ENCODE measurements at regions not wholly inside any gene's neighbourhood (a gene's known extent, or its start where the extent isn't known, plus 50 kb on each side); places are given as distances from the start of the nearest gene placed in this dataset.

DNA sequence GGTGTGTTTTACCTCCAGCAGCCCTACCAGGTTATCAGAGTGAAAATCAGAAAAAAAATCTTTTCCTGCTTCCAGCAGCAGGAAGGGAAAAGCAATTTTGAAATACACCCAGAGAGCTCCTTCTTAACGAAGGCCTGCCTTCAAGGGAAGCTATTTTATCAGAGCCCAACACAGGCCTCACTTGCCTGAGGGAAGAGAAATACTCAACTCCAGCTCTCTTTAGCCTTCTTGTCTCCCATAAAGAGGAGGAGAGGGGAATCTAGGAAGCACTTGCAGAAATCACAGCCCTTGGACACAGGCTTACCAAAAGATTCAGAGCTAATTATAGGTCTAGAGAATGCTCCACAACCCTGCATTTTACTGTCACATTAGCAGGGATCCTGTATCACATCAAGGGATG lies 896.1 kb upstream of the CNTNAP5 start:
- H3K4me3 Mint-ChIP-seq: no peak overlapping the region
- H3K27ac Mint-ChIP-seq: no peak overlapping the region
- H3K36me3 Mint-ChIP-seq: peaks cover 0 to 5% (median 0%) of the 10 kb centered on the region in 3 donors
- peaks cover 0 to 31% (median 12%) of the 10 kb centered on the region in 9 donors for H3K9me3 Mint-ChIP-seq
- no peaks in the 10 kb centered on the region for H3K4me1 Mint-ChIP-seq
- ATAC-seq: no peak
- H3K27me3 Mint-ChIP-seq: no peaks in the 10 kb centered on the region
- DNase-seq: no peak
- POLR2A ChIA-PET: no interaction called here

DNA sequence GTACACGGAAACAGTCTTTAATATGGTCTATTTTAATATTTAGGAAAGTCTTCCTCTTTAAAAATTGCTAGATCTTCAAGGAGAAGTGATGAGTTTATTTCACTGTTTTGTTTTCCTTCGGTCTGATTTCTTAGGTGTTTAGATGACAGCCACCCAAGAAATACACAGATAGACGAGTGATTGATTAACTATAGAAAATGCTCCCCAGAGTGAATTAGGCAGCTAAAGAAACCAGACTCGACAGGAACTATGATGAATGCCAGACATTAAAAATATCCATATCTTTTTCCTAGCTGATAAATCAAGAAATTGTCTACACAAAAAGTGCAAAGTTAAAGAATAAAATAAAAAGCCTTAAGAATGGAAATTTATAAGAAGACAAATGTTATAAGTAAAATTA lies 888.7 kb upstream of the CNTNAP5 start:
- POLR2A ChIA-PET: no interaction called here
- Mint-ChIP-seq H3K36me3 (peaks cover 0 to 2% (median 0%) of the 10 kb centered on the region in 3 donors), H3K4me1 (no peaks in the 10 kb centered on the region), H3K9me3 (peaks cover 5 to 38% (median 20%) of the 10 kb centered on the region in 9 donors), H3K27me3 (no peaks in the 10 kb centered on the region), H3K4me3 (no peak overlapping the region), H3K27ac (no peak overlapping the region)
- DNase-seq (no peak), ATAC-seq (no peak)

DNA sequence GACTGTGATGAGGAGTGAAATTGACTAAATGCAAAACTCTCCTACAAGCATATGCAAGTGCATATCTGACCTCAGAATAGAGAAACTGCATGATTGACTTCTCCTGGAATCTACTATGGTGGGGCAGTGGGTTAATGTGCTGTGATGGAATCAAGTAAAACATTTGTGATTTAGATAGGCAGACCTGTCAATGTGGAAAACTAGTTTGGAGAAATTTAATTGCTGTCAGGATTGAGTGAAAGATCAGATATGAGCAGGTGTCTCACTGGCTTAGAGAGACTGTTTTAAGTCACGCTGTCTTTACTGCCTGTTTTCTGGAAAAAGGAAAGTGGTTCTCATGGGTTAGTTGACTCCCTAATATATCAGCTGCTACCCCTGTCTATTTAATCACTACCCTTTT lies 881.0 kb upstream of the CNTNAP5 start:
- H3K27me3 Mint-ChIP-seq: no peaks in the 10 kb centered on the region
- POLR2A ChIA-PET: no interaction called here
- ATAC-seq: no peak

DNA sequence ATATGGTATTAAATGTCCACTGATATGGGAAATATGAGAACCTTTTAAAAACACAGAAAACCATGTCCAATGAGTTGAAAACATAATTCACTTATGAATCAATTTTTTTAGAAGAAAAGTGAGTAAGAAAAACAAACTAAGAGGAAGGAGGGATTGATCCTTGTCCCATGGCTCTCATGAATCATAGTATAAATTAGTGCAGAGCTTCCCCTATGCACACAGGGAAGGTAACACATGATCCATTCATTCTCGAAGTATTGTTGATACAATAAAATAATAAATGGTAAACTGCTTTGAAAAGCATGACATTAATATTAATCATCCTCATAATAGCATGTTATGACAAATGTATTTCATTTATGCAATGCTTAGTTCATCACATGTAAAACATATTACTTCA lies 872.0 kb upstream of the CNTNAP5 start:
- no peak overlapping the region for H3K4me3 Mint-ChIP-seq
- H3K4me1 Mint-ChIP-seq: no peaks in the 10 kb centered on the region
- H3K27me3 Mint-ChIP-seq: no peaks in the 10 kb centered on the region
- ATAC-seq (no peak), DNase-seq (no peak)
- POLR2A ChIA-PET: no interaction called here
- peaks cover 2 to 25% (median 4%) of the 10 kb centered on the region in 9 donors for H3K9me3 Mint-ChIP-seq
- H3K27ac Mint-ChIP-seq: no peak overlapping the region
- H3K36me3 Mint-ChIP-seq: no peaks in the 10 kb centered on the region

More for the DNA sequence above, 881.0 kb upstream of the CNTNAP5 start:
- peaks cover 3 to 25% (median 19%) of the 10 kb centered on the region in 9 donors for H3K9me3 Mint-ChIP-seq
- DNase-seq: no peak
- no peak overlapping the region for H3K27ac Mint-ChIP-seq
- H3K36me3 Mint-ChIP-seq: no peaks in the 10 kb centered on the region
- H3K4me1 Mint-ChIP-seq: no peaks in the 10 kb centered on the region
- no peak overlapping the region for H3K4me3 Mint-ChIP-seq

DNA sequence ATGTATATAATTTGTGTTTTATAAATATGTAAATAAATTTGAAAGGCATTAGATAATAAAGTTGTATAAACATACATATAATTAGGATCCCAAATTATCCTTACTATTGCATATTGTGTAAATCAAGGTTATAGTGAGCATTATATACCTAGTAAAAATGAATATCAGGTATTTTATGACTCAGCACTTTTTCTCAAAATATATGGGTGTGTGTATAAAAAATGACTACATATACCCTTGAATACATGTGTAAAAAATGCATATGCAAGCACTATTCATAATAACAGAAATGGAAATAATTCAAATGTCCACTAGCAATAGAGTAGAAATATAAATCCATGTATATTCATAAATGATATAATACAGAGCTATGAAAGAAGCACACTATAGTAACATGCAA lies 870.9 kb upstream of the CNTNAP5 start:
- Mint-ChIP-seq H3K27me3 (no peaks in the 10 kb centered on the region), H3K4me3 (no peak overlapping the region), H3K36me3 (no peaks in the 10 kb centered on the region), H3K4me1 (no peaks in the 10 kb centered on the region), H3K9me3 (peaks cover 2 to 17% (median 8%) of the 10 kb centered on the region in 9 donors), H3K27ac (no peak overlapping the region)
- ATAC-seq (no peak), DNase-seq (no peak)
- POLR2A ChIA-PET: no interaction called here

DNA sequence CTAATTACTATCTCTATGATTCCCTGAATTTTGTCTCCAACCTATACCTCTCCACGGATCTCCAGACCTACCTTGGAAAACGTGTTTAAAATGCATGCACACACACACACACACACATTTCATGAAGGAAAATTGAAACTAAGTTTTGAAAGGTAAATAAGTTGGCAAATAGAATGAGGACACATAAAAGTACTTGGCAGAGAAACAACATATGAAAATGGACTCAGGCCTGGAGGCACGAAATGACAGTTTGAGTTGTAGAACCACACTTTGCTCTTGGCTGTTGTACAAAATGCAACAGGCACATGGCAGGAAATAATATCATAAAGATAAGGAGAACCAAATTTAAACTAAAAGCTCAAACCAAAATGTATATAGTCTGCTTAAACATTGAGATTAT lies 868.1 kb upstream of the CNTNAP5 start:
- ATAC-seq (no peak), DNase-seq (no peak)
- Mint-ChIP-seq H3K36me3 (no peaks in the 10 kb centered on the region), H3K27me3 (no peaks in the 10 kb centered on the region), H3K4me1 (no peaks in the 10 kb centered on the region), H3K4me3 (no peak overlapping the region), H3K9me3 (peaks cover 2 to 25% (median 9%) of the 10 kb centered on the region in 9 donors), H3K27ac (no peak overlapping the region)
- POLR2A ChIA-PET: no interaction called here

DNA sequence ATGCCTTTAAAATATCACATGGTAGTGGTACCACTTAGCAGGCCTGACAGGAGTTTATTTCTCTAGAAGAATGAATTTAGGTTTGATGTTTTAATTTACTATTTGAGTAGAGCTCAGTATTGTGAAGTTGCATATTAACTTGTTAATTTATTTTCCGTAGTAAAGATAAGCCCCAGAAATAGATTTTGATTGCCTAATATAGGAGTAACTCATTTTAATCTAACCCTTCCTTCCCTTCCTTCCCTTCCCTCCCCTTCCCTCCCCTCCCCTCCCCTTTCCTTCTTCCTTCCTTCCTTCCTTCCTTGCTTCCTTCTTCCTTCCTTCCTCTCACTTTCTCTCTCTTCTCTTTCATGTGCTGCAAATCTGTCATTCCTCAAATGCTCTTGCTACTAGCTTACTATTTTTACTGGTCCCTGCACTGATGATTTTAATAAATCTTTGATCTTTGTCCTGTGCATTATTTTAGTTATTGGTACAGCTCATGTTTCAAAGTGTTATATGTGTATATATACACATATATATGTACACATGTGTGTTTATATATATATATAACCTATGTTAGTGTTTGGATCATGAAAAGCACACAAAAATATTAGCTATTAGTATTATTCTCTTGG lies 862.6 kb upstream of the CNTNAP5 start:
- Mint-ChIP-seq H3K27me3 (no peaks in the 10 kb centered on the region), H3K4me1 (no peaks in the 10 kb centered on the region), H3K9me3 (peaks cover 4 to 18% (median 14%) of the 10 kb centered on the region in 9 donors), H3K36me3 (no peaks in the 10 kb centered on the region), H3K4me3 (no peak overlapping the region), H3K27ac (no peak overlapping the region)
- POLR2A ChIA-PET: no interaction called here
- ATAC-seq: no peak
- DNase-seq: no peak

DNA sequence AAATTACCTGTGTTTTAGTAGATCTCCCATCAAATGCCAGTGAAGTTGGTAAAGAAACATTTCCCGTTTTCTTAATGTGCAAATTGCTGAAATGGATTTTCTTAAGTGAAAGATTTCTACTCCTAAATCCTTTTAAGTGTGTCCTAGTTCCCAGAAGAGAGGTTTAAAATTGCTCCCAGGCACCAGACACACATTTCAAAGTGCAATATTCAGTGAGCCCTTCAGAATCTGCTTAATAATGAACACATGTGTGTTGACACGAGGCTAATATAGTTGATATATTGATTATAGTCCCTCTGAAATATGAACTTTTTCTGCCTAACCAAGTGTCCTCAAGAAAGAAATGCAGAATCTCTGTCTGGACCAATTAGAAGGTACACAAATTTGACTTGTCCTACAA lies 861.7 kb upstream of the CNTNAP5 start:
- no peak overlapping the region for H3K27ac Mint-ChIP-seq
- no peaks in the 10 kb centered on the region for H3K27me3 Mint-ChIP-seq
- H3K4me1 Mint-ChIP-seq: no peaks in the 10 kb centered on the region
- no peak for DNase-seq
- H3K36me3 Mint-ChIP-seq: no peaks in the 10 kb centered on the region
- peaks cover 4 to 25% (median 14%) of the 10 kb centered on the region in 9 donors for H3K9me3 Mint-ChIP-seq
- no peak for ATAC-seq
- no peak overlapping the region for H3K4me3 Mint-ChIP-seq
- POLR2A ChIA-PET: no interaction called here

DNA sequence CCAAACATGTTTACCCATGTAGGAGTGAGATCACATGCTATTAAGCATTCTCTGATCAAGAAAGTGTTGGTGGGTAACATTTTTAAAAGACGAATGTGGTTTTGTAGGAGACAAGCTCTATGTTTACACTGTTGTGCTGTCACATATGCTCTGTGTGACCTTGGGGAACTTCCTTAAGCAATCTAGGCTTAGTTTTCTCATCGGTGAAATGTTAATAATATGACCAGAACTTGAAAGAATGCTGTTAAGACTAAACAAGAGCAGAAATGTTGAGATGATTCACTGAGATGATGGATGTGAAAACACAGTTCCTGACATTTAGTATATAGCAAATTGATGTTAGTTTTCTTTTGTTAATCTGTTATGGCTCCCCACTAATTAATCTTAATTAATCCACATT lies 860.9 kb upstream of the CNTNAP5 start:
- Mint-ChIP-seq H3K4me3 (no peak overlapping the region), H3K9me3 (peaks cover 4 to 32% (median 12%) of the 10 kb centered on the region in 9 donors), H3K4me1 (no peaks in the 10 kb centered on the region), H3K27ac (no peak overlapping the region), H3K27me3 (no peaks in the 10 kb centered on the region), H3K36me3 (no peaks in the 10 kb centered on the region)
- DNase-seq (no peak), ATAC-seq (no peak)
- POLR2A ChIA-PET: no interaction called here

DNA sequence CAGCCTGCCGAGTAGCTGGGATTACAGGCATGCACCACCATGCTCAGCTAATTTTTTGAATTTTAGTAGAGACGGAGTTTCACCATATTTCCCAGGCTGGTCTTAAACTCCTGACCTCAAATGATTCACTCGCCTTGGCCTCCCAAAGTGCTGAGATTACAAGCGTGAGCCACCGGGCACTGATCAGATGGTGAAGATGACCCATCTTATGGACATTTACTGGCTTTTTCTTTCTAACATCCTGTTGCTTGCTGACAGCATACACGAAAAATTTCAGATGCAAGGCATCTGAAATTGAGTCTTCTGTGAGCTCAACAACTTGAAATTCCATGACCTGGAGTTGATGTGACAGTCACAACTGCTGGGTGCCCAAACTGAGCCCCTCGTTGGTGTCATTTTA lies 859.5 kb upstream of the CNTNAP5 start:
- H3K4me1 Mint-ChIP-seq: no peaks in the 10 kb centered on the region
- ATAC-seq (no peak), DNase-seq (no peak)
- no peaks in the 10 kb centered on the region for H3K27me3 Mint-ChIP-seq
- POLR2A ChIA-PET: no interaction called here
- H3K36me3 Mint-ChIP-seq: no peaks in the 10 kb centered on the region
- H3K27ac Mint-ChIP-seq: no peak overlapping the region
- H3K4me3 Mint-ChIP-seq: no peak overlapping the region
- H3K9me3 Mint-ChIP-seq: peaks cover 6 to 35% (median 11%) of the 10 kb centered on the region in 9 donors

DNA sequence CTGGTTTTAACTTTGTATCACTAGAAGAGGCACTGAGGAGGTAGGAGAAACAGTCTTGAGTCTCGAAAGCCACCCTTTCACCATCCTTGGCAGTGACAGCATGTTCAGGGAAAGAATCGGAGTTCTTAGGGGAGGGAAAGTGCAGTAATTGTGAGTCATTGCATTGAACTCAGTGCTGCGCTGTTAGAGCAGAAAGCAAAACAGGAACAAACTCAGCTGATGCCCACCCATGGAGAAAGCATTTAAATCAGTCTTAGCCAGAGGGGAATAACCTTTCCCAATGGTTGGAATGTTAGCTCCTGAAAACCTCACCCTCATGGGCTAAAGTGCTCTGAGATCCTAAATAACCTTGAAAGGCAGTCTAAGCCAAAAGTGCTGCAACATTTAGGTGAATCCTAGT lies 845.6 kb upstream of the CNTNAP5 start:
- Mint-ChIP-seq H3K27me3 (no peaks in the 10 kb centered on the region), H3K4me3 (no peak overlapping the region), H3K36me3 (peaks cover 0 to 14% (median 0%) of the 10 kb centered on the region in 3 donors), H3K4me1 (no peaks in the 10 kb centered on the region), H3K27ac (no peak overlapping the region), H3K9me3 (peaks cover 7 to 50% (median 20%) of the 10 kb centered on the region in 9 donors)
- ATAC-seq (no peak), DNase-seq (no peak)
- POLR2A ChIA-PET: no interaction called here

DNA sequence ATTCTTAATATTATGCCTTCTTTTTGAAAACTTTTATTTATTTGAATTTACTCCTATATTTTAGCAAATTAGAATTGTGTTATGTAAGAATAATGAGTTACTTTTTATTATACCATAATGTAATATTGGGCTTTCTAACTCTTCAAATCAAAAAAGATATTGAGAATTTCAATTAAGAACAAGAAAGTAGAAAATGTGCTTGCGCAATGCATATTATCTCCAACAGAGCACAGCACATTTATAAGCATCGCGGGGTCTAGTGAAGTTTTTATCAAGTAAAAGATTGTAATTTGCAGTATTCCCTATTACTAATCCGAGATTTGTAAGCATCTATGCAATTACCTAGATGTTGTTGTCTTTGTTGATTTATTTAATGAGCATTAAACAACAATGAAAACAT lies 829.1 kb upstream of the CNTNAP5 start:
- Mint-ChIP-seq H3K36me3 (peaks cover 0 to 6% (median 0%) of the 10 kb centered on the region in 3 donors), H3K27me3 (no peaks in the 10 kb centered on the region), H3K9me3 (peaks cover 5 to 47% (median 18%) of the 10 kb centered on the region in 9 donors), H3K27ac (no peak overlapping the region), H3K4me3 (no peak overlapping the region), H3K4me1 (no peaks in the 10 kb centered on the region)
- ATAC-seq: no peak
- no peak for DNase-seq
- POLR2A ChIA-PET: no interaction called here

DNA sequence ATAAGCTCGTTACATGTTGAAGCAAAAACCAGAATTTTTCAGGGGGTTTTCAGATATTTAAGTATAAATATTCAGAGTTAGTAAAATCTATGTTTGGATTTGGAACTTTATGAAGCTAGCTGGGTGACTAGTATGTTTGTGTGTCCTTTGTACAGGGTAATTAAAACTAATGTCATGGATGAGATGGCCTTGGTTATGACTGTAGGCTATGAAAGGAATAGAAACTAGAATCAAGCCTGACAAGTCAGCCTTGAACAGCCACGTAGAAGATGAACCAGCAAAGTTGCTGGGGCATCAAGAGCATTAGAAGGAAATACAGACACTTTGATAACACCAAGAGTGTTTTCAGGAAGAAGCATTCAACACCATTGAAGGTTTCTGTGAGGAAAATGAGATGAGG lies 825.1 kb upstream of the CNTNAP5 start:
- DNase-seq: no peak
- H3K4me1 Mint-ChIP-seq: no peaks in the 10 kb centered on the region
- POLR2A ChIA-PET: no interaction called here
- no peak overlapping the region for H3K27ac Mint-ChIP-seq
- H3K4me3 Mint-ChIP-seq: no peak overlapping the region
- peaks cover 4 to 54% (median 25%) of the 10 kb centered on the region in 9 donors for H3K9me3 Mint-ChIP-seq
- no peaks in the 10 kb centered on the region for H3K27me3 Mint-ChIP-seq
- ATAC-seq: no peak
- peaks cover 0 to 3% (median 0%) of the 10 kb centered on the region in 3 donors for H3K36me3 Mint-ChIP-seq

DNA sequence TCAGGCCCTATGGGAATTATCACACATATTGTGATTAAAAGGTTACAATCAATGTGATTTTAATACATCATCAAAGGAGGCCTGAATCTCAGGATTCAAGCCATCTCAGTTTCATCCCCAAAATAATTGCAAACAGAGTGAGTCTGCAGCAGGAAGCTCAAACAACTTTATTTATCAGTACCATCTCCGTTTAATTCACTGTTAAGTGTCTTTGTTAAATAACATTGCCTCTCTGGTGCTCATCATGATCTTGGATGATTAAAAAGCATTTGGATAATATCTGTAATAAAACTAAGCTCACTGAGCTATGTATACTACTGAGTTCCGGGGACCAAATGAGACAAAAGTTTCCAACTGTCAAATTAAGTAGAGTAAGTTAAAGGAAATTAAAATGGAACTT lies 817.8 kb upstream of the CNTNAP5 start:
- H3K4me1 Mint-ChIP-seq: no peaks in the 10 kb centered on the region
- H3K27me3 Mint-ChIP-seq: no peaks in the 10 kb centered on the region
- POLR2A ChIA-PET: no interaction called here
- peaks cover 2 to 34% (median 16%) of the 10 kb centered on the region in 9 donors for H3K9me3 Mint-ChIP-seq
- H3K27ac Mint-ChIP-seq: no peak overlapping the region
- no peak overlapping the region for H3K4me3 Mint-ChIP-seq
- no peaks in the 10 kb centered on the region for H3K36me3 Mint-ChIP-seq
- ATAC-seq: no peak
- no peak for DNase-seq
